ENCODE measurements at regions not wholly inside any gene's neighbourhood (a gene's known extent, or its start where the extent isn't known, plus 50 kb on each side); places are given as distances from the start of the nearest gene placed in this dataset.

DNA sequence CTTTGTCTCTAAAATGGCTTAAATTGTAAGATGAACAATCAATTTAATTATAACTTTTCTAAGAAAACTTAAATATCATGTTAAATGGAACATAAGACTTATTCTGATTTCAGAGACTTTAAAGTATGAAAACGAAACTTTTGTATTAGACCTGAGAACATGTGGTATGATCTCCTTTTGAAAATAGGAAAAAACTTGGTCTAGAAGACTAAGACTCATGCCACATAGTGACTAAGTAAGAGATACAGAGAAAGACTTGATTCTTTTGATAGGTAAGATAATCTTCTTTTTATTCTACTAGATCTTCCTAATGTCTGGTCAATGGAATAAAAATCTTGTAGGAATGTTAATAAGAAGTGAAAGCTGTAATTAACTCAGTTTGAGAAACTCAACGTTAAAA lies 326.3 kb upstream of the GRIA3 start:
- TF ChIP-seq ZNF16 (tag by site-specific recombination; IDR thresholded peaks at IDR 0.05; ENCODE audit: low read depth): no peak
- TF ChIP-seq, protein P1, sequence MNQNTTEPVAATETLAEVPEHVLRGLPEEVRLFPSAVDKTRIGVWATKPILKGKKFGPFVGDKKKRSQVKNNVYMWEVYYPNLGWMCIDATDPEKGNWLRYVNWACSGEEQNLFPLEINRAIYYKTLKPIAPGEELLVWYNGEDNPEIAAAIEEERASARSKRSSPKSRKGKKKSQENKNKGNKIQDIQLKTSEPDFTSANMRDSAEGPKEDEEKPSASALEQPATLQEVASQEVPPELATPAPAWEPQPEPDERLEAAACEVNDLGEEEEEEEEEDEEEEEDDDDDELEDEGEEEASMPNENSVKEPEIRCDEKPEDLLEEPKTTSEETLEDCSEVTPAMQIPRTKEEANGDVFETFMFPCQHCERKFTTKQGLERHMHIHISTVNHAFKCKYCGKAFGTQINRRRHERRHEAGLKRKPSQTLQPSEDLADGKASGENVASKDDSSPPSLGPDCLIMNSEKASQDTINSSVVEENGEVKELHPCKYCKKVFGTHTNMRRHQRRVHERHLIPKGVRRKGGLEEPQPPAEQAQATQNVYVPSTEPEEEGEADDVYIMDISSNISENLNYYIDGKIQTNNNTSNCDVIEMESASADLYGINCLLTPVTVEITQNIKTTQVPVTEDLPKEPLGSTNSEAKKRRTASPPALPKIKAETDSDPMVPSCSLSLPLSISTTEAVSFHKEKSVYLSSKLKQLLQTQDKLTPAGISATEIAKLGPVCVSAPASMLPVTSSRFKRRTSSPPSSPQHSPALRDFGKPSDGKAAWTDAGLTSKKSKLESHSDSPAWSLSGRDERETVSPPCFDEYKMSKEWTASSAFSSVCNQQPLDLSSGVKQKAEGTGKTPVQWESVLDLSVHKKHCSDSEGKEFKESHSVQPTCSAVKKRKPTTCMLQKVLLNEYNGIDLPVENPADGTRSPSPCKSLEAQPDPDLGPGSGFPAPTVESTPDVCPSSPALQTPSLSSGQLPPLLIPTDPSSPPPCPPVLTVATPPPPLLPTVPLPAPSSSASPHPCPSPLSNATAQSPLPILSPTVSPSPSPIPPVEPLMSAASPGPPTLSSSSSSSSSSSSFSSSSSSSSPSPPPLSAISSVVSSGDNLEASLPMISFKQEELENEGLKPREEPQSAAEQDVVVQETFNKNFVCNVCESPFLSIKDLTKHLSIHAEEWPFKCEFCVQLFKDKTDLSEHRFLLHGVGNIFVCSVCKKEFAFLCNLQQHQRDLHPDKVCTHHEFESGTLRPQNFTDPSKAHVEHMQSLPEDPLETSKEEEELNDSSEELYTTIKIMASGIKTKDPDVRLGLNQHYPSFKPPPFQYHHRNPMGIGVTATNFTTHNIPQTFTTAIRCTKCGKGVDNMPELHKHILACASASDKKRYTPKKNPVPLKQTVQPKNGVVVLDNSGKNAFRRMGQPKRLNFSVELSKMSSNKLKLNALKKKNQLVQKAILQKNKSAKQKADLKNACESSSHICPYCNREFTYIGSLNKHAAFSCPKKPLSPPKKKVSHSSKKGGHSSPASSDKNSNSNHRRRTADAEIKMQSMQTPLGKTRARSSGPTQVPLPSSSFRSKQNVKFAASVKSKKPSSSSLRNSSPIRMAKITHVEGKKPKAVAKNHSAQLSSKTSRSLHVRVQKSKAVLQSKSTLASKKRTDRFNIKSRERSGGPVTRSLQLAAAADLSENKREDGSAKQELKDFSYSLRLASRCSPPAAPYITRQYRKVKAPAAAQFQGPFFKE (tag by site-specific recombination; IDR thresholded peaks at IDR 0.05; ENCODE audit: borderline replicate concordance): no peak
- H3K27ac ChIP-seq (ENCODE audit: extremely low read depth, low read depth, low read length): no peak overlapping the region
- H3K4me3 ChIP-seq (ENCODE audit: low read depth, low read length): no peak overlapping the region
- H3K4me1 ChIP-seq (ENCODE audit: control insufficient read depth, insufficient read depth, low read length): no peaks in the 10 kb centered on the region
- POLR2A ChIA-PET: no interaction called here
- CTCF ChIA-PET: no interaction called here
- H3K36me3 ChIP-seq (ENCODE audit: control insufficient read depth in 2 of 2, insufficient read depth in 1 of 2, low read length in 2 of 2): no peaks in the 10 kb centered on the region
- no peaks in the 10 kb centered on the region; the same call in 1 of the 2 replicates for H3K9me3 ChIP-seq (ENCODE audit: control insufficient read depth, insufficient read depth, low read depth, low read length)

DNA sequence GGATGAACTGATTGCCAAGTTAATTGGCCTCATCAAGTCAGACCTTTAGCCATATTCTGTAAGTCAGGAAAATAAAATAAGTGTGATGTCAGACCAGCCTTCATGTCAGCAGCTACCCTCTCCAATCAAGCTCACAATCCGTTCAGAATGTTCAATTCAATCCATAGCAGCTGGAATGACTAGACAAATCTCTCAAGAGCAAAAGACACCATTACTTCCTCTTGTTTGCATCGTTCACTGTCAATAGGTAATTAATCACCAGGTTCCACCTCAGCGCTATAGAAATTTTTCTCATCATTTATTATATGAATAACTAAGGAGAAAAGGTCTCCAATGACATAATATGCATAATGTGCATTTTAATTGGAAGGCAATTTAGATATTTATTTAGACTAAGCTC lies 321.0 kb upstream of the GRIA3 start:
- H3K27ac ChIP-seq (ENCODE audit: extremely low read depth, low read depth, low read length): no peak overlapping the region
- H3K9me3 ChIP-seq (ENCODE audit: control insufficient read depth, insufficient read depth, low read depth, low read length): no peaks in the 10 kb centered on the region; the same call in 1 of the 2 replicates
- TF ChIP-seq MYNN (tag by site-specific recombination; IDR thresholded peaks at IDR 0.05; ENCODE audit: borderline replicate concordance) (no peak), ZNF157 (tag by site-specific recombination; IDR thresholded peaks at IDR 0.05) (no peak), ZNF654 (tag by site-specific recombination; IDR thresholded peaks at IDR 0.05; ENCODE audit: low read depth) (no peak), KLF9 (tag by site-specific recombination; IDR thresholded peaks at IDR 0.05; ENCODE audit: low read depth) (no peak), ZNF114 (tag by site-specific recombination; IDR thresholded peaks at IDR 0.05) (no peak), ZNF10 (tag by site-specific recombination; IDR thresholded peaks at IDR 0.05) (no peak), SETDB1 (IDR thresholded peaks at IDR 0.05; ENCODE audit: insufficient read length, low read length) (no peak), ZNF514 (tag by site-specific recombination; IDR thresholded peaks at IDR 0.05) (no peak)
- TF ChIP-seq, protein P2, sequence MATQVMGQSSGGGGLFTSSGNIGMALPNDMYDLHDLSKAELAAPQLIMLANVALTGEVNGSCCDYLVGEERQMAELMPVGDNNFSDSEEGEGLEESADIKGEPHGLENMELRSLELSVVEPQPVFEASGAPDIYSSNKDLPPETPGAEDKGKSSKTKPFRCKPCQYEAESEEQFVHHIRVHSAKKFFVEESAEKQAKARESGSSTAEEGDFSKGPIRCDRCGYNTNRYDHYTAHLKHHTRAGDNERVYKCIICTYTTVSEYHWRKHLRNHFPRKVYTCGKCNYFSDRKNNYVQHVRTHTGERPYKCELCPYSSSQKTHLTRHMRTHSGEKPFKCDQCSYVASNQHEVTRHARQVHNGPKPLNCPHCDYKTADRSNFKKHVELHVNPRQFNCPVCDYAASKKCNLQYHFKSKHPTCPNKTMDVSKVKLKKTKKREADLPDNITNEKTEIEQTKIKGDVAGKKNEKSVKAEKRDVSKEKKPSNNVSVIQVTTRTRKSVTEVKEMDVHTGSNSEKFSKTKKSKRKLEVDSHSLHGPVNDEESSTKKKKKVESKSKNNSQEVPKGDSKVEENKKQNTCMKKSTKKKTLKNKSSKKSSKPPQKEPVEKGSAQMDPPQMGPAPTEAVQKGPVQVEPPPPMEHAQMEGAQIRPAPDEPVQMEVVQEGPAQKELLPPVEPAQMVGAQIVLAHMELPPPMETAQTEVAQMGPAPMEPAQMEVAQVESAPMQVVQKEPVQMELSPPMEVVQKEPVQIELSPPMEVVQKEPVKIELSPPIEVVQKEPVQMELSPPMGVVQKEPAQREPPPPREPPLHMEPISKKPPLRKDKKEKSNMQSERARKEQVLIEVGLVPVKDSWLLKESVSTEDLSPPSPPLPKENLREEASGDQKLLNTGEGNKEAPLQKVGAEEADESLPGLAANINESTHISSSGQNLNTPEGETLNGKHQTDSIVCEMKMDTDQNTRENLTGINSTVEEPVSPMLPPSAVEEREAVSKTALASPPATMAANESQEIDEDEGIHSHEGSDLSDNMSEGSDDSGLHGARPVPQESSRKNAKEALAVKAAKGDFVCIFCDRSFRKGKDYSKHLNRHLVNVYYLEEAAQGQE (tag by site-specific recombination; IDR thresholded peaks at IDR 0.05): no peak
- TF ChIP-seq, protein P3, sequence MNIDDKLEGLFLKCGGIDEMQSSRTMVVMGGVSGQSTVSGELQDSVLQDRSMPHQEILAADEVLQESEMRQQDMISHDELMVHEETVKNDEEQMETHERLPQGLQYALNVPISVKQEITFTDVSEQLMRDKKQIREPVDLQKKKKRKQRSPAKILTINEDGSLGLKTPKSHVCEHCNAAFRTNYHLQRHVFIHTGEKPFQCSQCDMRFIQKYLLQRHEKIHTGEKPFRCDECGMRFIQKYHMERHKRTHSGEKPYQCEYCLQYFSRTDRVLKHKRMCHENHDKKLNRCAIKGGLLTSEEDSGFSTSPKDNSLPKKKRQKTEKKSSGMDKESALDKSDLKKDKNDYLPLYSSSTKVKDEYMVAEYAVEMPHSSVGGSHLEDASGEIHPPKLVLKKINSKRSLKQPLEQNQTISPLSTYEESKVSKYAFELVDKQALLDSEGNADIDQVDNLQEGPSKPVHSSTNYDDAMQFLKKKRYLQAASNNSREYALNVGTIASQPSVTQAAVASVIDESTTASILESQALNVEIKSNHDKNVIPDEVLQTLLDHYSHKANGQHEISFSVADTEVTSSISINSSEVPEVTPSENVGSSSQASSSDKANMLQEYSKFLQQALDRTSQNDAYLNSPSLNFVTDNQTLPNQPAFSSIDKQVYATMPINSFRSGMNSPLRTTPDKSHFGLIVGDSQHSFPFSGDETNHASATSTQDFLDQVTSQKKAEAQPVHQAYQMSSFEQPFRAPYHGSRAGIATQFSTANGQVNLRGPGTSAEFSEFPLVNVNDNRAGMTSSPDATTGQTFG (tag by site-specific recombination; IDR thresholded peaks at IDR 0.05; ENCODE audit: borderline replicate concordance): no peak
- CTCF ChIA-PET: interaction anchor here (0.6 to 1.2 kb wide), 2 partner anchors 14 to 82 kb away, joined by 3 to 5 read pairs; no protein-coding TSS in a partner anchor
- no peaks in the 10 kb centered on the region for H3K4me1 ChIP-seq (ENCODE audit: control insufficient read depth, insufficient read depth, low read length)
- POLR2A ChIA-PET: no interaction called here
- H3K36me3 ChIP-seq (ENCODE audit: control insufficient read depth in 2 of 2, insufficient read depth in 1 of 2, low read length in 2 of 2): no peaks in the 10 kb centered on the region
- no peak overlapping the region for H3K4me3 ChIP-seq (ENCODE audit: low read depth, low read length)
